KBM-7 (cell line): ENCODE measurements at regions not wholly inside any gene's neighbourhood (a gene's known extent, or its start where the extent isn't known, plus 50 kb on each side); places are given as distances from the start of the nearest gene placed in this dataset.
A peak's percentile ranks its signal among the peaks of the same experiment; 100 is the strongest.

Source experiments
- DNase-seq: peaks from one replicate; pipeline ENCODE4 v3.0.0-alpha.2; 2015
- in situ Hi-C: fragments of 300-500 bp; cut with MboI; formaldehyde crosslinking; loops from 2 replicates; pipeline ENCODE4 v1.14.3; 2020; ENCODE audit warnings: low sequenced_read_pairs, low pct_unique_long_range_greater_than_20kb, mixed read lengths

- in situ Hi-C loops: no loop called here
- DNase-seq: no peak
Measured at GRCh38 chr4:153074936-153075630, 129.2 kb upstream of the TRIM2 start.

DNA sequence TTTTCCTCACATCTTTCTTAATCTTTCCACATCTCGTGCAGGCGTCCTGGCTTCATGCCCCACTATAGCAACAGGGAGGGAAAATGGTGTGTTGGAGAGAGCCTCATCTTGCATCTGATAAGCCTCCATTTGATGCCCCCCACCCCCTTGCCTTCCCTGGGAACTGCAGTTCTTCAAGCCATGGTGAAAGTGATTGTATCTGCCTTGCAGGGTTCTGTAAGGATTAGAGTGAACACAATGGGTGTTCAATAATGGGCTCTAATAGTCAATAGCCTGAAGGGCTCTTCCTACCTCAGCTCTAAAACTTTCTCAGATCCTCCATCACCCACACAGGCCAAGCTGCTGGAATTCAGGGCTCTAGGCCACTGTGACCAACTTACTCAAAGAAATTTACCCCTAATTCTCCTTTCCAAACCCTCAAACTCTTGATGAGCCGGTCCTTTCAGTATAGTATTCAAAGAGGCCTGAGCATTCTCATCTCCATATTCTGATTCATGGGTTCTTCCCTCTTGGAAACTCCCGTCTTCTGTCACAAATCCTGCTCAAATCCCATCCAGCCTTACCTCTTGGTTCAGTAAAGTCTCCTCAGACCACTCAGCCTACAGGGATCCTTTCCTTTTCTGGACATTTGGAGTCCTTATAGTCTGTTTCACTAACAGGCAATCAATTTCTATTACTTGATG is 128.3 kb upstream of the TRIM2 start:
- no peak for DNase-seq
- in situ Hi-C loops: no loop called here

DNA sequence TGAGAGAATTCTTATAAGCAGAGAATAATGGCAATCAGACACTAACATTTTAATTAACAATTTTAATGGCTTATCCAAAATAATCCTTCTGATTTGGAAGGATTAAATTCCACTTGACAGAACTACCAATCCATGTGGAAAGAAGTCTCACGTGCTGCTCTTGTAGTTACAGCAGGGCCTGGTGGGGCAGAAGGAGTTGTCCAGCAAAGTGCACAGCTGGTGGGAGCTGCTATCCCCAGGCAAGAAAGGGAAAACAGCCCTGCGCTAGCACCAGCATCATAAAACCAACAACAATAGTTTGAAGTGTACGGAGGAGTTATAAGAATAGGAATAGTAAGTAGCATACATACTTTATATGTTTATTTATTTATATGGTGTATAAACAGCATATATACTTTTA is 127.4 kb upstream of the TRIM2 start:
- DNase-seq: no peak
- in situ Hi-C loops: no loop called here

DNA sequence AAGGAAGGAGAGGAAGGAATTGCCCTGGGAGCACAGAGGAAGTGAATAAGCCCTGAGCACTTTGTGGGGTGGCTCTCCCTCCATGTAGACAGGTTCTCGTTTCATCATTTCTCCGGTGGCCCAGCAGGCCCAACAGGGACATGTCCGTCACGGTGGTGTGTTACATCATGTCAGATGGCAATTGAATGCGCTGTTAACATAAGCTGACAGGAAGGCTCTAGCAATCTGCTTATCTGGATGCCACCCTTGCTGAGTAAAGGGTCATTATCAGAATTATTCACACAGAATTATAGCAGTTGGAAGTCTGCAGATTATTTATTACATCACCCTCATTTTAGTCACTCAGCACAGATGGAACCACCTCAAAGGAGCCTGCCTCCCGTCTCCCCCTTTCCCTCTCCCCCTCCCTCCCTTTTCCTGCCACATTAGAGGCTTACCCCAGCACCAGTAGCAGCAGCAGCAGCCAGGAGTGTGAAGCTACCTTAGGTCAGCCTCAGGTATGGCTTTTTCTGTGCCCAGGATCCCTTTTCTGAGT is 124.3 kb upstream of the TRIM2 start:
- in situ Hi-C loops: no loop called here
- DNase-seq: peak; percentile 21

- no peak for DNase-seq
- in situ Hi-C loops: no loop called here
Measured at GRCh38 chr4:153081006-153081580, 123.2 kb upstream of the TRIM2 start.

DNA sequence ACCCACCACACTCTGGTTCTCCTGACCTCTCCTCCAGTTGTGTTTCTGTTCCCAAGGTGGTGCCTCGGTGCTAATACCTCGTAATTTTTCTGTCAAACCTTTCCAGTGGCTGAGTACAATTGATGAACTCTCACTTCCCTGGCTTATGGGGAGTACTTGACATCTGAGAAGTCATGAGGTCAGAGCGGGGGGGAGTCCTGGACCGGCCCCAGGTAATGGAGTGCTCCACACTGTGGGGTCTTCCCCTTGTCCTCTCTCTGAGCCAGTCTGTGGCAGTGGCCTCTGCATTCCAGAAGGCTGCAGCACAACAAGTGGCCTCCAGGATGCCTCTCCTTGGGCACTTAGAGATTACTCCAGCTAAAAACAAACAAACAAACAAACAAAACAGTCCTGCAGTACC is 122.5 kb upstream of the TRIM2 start:
- in situ Hi-C loops: no loop called here

DNA sequence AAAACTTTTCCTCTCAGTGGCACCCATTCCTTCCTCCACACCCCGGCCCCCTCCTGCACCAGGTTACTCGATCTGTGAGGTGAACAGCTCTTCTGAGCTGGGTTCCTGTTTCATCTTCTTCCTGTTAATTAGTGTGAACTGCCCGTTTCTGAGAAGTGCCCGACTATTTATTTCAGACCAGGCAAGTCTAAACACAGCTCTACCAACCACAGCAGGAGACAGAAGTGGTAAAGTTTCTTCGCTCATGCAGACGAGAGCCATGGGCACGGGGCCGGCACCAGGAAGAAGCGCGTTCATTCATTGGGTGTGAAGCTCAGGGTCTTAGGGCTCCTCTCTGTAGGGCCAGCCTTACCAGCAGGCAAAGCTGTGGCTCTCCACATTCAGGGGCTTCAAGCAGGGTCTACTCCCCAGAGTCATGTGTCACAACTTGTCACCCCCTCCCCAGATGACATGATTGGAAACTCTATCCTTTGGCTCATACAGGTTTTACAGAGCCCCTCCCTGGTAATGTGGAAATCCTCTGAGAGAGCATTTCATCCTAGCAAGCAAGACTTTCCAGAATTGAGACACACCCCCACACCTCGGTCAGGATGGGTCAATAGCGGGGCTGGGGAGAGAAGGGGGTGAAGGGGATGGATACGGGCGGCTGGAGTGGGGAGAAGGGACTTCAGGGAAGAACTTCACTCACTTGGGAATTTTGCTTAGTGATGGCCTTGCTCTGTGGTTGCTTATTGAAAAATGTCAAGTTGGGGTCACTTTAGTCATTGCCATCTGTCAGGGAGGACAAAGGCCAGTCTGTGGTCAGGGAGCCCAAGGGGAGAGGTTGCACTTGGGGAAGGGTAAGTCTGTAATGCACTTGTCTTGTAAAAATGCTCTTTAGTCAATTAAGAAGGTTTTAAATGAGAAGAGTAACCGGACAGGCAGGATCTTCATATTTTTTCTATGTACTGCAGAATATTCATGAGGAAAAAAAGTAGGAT is 121.6 kb upstream of the TRIM2 start:
- in situ Hi-C loops: no loop called here
- DNase-seq: peak; percentile 81

More for the DNA sequence above, 122.5 kb upstream of the TRIM2 start:
- DNase-seq: no peak

- in situ Hi-C loops: no loop called here
- peak; percentile 85 for DNase-seq
Measured at GRCh38 chr4:153083447-153083947, 120.7 kb upstream of the TRIM2 start.

- in situ Hi-C loops: no loop called here
- DNase-seq: no peak
Measured at GRCh38 chr4:153084224-153084979, 119.8 kb upstream of the TRIM2 start.

DNA sequence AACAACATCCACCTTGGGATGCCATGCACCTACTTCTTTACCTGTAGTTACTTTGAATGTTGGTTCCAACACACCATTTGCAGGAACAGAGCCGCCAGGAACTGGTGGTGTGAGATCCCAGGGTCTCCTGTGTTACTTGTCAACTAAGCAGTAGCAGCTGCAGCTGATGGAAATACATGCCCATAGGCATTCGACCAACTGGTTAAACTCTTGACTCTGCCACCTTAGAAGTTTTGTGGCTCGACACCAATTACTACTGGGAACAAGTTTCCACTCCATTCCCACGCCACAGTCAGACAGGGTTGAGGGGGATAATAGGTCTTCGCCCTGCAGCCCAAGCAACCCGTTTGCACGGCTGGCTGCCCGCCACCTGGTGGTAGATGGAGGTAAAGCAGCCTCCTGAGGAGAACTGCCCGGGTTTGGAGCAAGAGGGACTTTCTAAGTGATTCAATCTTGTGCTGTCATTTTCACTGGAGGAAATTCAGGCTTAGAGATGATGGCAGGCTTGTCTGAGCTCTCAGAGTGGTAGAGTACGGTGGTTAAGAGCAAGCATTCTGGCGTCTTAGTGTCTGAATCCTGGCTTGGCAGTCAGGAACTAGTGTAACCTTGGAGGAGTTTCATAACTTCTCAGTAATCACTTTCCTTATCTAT is 119.1 kb upstream of the TRIM2 start:
- in situ Hi-C loops: no loop called here

GRCh38 chr4:153087671-153088194 is 116.5 kb upstream of the TRIM2 start:
- DNase-seq: no peak
- in situ Hi-C loops: no loop called here

More for the DNA sequence above, 119.1 kb upstream of the TRIM2 start:
- DNase-seq: peak; percentile 81

DNA sequence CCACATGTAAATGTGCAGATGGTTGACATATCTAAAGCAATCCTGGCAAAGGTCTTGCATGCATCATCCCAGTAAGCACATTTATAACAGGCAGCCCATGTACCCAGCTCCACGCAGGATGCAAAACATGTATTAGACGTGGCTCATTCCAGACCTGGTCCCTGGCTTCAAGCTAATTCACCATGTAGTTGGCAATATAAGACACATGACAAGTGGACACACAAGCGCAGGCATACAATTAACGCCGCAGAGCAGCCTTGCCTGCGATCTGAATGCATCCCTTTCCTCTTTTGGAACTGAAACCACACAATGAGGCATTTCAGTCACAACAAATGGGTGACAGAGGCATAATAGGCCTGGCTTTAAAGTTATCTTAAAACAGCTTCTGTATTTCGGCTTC is 114.5 kb upstream of the TRIM2 start:
- in situ Hi-C loops: no loop called here

GRCh38 chr4:153090181-153090580 is 114.1 kb upstream of the TRIM2 start:
- no peak for DNase-seq
- in situ Hi-C loops: no loop called here

More for the DNA sequence above, 114.5 kb upstream of the TRIM2 start:
- no peak for DNase-seq

GRCh38 chr4:153090670-153091385 is 113.4 kb upstream of the TRIM2 start:
- in situ Hi-C loops: no loop called here
- DNase-seq: no peak

- DNase-seq: no peak
- in situ Hi-C loops: no loop called here
Measured at GRCh38 chr4:153093396-153093795, 110.8 kb upstream of the TRIM2 start.

DNA sequence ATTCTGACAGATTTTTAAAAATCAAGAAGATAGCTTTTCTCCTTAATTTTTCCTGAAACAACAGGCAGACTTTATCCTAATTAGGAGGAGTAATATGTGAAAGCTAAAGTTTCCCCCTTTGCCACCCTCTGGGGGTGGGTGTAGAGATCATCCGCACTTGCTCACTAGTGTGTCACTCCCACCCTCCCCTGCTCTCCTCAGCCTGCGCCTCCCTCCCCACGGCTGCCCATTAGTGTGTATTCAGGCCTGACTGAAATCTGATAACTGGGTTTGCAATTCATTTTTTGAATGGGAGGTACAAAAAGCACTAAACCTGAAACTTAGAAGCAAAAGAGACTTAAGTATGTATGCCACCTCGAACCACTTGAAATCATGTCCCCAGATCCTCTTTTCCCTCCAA is 110.4 kb upstream of the TRIM2 start:
- no peak for DNase-seq
- in situ Hi-C loops: no loop called here

DNA sequence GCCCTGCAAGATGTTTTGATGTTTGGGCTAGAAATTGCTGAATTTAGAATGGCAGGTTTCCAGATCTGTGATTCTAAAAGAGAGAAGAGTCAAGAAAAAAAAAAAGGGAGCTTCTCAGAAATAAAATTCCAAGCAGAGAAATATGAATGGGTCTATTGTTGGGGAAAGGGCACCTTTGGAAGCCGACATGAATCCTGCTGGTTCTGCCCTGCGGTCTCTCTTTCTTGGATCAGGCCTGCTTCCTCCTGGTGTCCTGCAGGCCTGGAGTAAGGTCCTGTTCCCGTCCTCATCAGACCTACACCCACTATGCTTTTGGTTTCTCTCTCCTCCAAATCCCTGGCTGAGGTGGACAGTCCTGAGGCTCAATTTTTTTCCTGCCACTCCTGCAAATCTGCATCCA is 109.8 kb upstream of the TRIM2 start:
- in situ Hi-C loops: no loop called here
- DNase-seq: no peak
